Activated T-helper 2 cell treated with anti-CD3 and anti-CD28 coated beads, Interferon-gamma antibody, Interleukin-2, Interleukin-4, amounts not matched to agents 10 μg/mL and 5 μg/mL and 100 μg/mL, durations not matched to agents 14 hours and 24 hours and 36 hours (primary cell): ENCODE measurements at regions not wholly inside any gene's neighbourhood (a gene's known extent, or its start where the extent isn't known, plus 50 kb on each side); places are given as distances from the start of the nearest gene placed in this dataset.

ENCODE experiments used
- DNase-seq: peaks from one replicate; pipeline ENCODE4 v3.0.0; 2021; ENCODE audit warnings: low spot score
- H3K27ac Mint-ChIP-seq: one replicate; pipeline ENCODE4 v1.8.0; 2021; ENCODE audit warnings: mixed read lengths
- H3K27me3 Mint-ChIP-seq: one replicate; pipeline ENCODE4 v1.8.0; 2021; ENCODE audit warnings: low read depth, mixed read lengths
- H3K36me3 Mint-ChIP-seq: one replicate; pipeline ENCODE4 v1.8.0; 2021; ENCODE audit warnings: low read depth, mixed read lengths
- H3K4me1 Mint-ChIP-seq: one replicate; pipeline ENCODE4 v1.8.0; 2021; ENCODE audit warnings: low read depth, mixed read lengths
- H3K4me3 Mint-ChIP-seq: one replicate; pipeline ENCODE4 v1.8.0; 2021; ENCODE audit warnings: low read depth, mild to moderate bottlenecking, moderate library complexity, mixed read lengths
- H3K9me3 Mint-ChIP-seq: one replicate; pipeline ENCODE4 v1.8.0; 2021; ENCODE audit warnings: mixed read lengths
- intact Hi-C: fragments of 100-400 bp; cut with micrococcal nuclease; formaldehyde crosslinking; loops from one replicate; pipeline ENCODE4 v1.15.1; 2023

- Mint-ChIP-seq H3K36me3 (no peaks in the 10 kb centered on the region), H3K4me3 (no peak overlapping the region), H3K4me1 (no peaks in the 10 kb centered on the region), H3K9me3 (peaks cover 32% of the 10 kb centered on the region), H3K27me3 (no peaks in the 10 kb centered on the region), H3K27ac (no peak overlapping the region)
- DNase-seq, result no peak
- intact Hi-C loops, result no loop called here
Measured at GRCh38 chr13:62067821-62068220, 652.2 kb upstream of the PCDH20 start.

- no peaks in the 10 kb centered on the region for H3K36me3 Mint-ChIP-seq
- intact Hi-C loops, result no loop called here
- H3K27me3 Mint-ChIP-seq, result no peaks in the 10 kb centered on the region
- H3K4me3 Mint-ChIP-seq, result no peak overlapping the region
- peaks cover 26% of the 10 kb centered on the region for H3K9me3 Mint-ChIP-seq
- no peak for DNase-seq
- H3K27ac Mint-ChIP-seq, result no peak overlapping the region
- H3K4me1 Mint-ChIP-seq, result no peaks in the 10 kb centered on the region
Measured at GRCh38 chr13:62065016-62065415, 649.4 kb upstream of the PCDH20 start.

- Mint-ChIP-seq H3K9me3 (peaks cover 18% of the 10 kb centered on the region), H3K27ac (no peak overlapping the region), H3K27me3 (no peaks in the 10 kb centered on the region), H3K36me3 (no peaks in the 10 kb centered on the region), H3K4me3 (no peak overlapping the region), H3K4me1 (no peaks in the 10 kb centered on the region)
- no peak for DNase-seq
- intact Hi-C loops, result no loop called here
Measured at GRCh38 chr13:62061751-62062150, 646.1 kb upstream of the PCDH20 start.

- Mint-ChIP-seq H3K27ac (no peak overlapping the region), H3K27me3 (no peaks in the 10 kb centered on the region), H3K9me3 (peaks cover 16% of the 10 kb centered on the region), H3K4me1 (no peaks in the 10 kb centered on the region), H3K4me3 (no peak overlapping the region), H3K36me3 (no peaks in the 10 kb centered on the region)
- intact Hi-C loops, result no loop called here
- DNase-seq, result no peak
Measured at GRCh38 chr13:62060570-62060969, 644.9 kb upstream of the PCDH20 start.

DNA sequence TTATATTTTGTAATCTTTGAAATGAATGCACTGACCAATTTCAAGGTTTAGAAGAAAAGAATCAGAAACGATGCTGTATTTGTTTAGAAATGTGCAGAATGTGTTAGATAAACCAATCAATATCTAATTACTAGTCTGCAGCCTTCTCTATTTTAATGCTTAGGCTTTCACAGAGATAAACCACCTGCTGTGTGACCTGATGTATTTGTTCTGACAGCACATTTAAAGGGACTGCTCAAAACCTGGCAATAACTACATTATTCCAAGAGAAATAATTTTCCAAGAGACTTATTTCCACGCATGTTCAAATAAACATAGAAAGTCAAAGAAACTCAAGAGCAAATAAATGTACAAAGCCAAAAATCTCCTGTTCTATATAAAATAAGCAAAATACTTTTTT lies 641.6 kb upstream of the PCDH20 start:
- DNase-seq, result no peak
- Mint-ChIP-seq H3K27ac (no peak overlapping the region), H3K9me3 (no peaks in the 10 kb centered on the region), H3K27me3 (no peaks in the 10 kb centered on the region), H3K4me3 (no peak overlapping the region), H3K4me1 (no peaks in the 10 kb centered on the region), H3K36me3 (no peaks in the 10 kb centered on the region)
- intact Hi-C loops, result no loop called here

DNA sequence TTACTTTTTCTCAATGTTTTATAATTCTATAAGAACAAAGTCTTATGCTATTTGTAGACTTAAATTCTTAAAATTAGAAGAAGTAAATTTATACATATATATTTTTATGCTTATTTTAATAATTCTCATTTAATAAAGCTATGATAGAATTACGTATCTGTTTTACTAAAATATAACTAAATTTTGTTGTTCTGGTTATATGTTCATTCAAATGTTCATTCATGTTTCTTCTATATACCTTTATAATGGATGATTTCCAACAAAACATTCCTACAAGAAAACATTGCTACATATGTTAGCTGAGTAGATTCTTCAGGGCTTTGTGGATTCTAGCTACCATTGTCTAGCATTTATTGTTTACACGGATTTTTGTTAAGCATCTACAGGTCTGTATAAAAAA lies 634.3 kb upstream of the PCDH20 start:
- no peak overlapping the region for H3K4me3 Mint-ChIP-seq
- no peaks in the 10 kb centered on the region for H3K27me3 Mint-ChIP-seq
- no peak for DNase-seq
- H3K4me1 Mint-ChIP-seq, result no peaks in the 10 kb centered on the region
- H3K27ac Mint-ChIP-seq, result no peak overlapping the region
- H3K36me3 Mint-ChIP-seq, result no peaks in the 10 kb centered on the region
- H3K9me3 Mint-ChIP-seq, result peaks cover 6% of the 10 kb centered on the region
- intact Hi-C loops, result no loop called here

DNA sequence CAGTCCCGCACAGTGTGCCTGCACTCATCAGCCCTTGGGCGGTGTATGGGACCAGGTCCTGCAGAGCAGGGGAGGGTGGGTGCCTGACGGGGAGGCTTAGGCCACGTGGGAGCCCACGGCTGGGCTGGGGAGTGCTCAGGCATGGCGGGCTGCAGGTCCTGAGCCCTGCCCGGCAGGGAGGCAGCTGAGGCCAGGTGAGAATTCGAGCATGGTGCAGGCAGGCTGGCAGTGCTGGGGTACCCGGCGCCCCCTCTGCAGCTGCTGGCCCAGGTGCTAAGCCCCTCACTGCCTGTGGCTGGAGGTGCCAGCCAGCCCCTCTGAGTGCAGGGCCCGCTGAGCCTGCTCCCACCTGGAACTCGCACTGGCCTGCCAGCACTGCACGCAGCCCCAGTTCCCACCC lies 630.9 kb upstream of the PCDH20 start:
- no peak for DNase-seq
- Mint-ChIP-seq H3K36me3 (no peaks in the 10 kb centered on the region), H3K4me3 (no peak overlapping the region)

DNA sequence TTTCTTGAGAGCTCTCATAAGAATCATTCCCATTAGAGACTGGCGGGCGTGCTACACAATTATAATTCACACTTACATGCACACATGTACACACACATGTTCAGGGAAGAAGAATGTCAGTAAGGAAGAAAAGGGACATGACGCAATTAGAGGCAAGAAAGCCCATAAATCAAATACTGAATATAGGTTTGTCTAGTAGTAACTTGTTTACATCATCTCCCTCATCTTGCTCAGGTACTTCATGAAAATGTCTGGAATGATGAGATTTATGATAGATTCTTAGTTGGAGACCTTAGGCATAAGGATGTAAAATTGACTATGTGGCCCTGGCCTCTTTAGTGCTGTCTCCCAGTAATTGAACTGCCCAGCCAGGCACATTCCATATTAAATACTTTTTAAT lies 628.0 kb upstream of the PCDH20 start:
- Mint-ChIP-seq H3K4me1 (no peaks in the 10 kb centered on the region), H3K9me3 (peaks cover 13% of the 10 kb centered on the region), H3K4me3 (no peak overlapping the region)

More for the DNA sequence above, 630.9 kb upstream of the PCDH20 start:
- Mint-ChIP-seq H3K27me3 (no peaks in the 10 kb centered on the region), H3K27ac (no peak overlapping the region), H3K4me1 (no peaks in the 10 kb centered on the region), H3K9me3 (peaks cover 15% of the 10 kb centered on the region)
- intact Hi-C loops, result no loop called here

DNA sequence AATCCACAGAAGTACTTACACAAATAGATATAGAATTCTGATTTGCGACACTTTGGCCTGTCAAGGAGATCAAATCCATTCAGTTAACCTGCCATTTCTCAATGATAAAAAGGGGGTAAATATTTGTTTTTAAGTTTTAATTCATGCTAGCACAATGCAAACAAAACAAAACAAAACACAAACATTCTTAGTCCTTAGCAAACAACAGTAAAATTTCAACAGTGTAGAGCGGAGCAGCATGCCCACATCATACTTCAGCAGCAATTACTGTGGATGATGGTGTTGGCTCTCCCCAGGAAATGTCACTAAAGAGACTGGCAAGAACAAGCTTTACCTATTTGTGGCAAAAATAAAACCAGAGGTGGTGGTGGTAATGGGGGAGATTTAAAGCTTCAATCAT lies 625.2 kb upstream of the PCDH20 start:
- Mint-ChIP-seq H3K4me1 (no peaks in the 10 kb centered on the region), H3K9me3 (peaks cover 13% of the 10 kb centered on the region), H3K27ac (no peak overlapping the region), H3K27me3 (no peaks in the 10 kb centered on the region), H3K4me3 (no peak overlapping the region), H3K36me3 (no peaks in the 10 kb centered on the region)
- DNase-seq, result no peak
- intact Hi-C loops, result no loop called here

More for the DNA sequence above, 628.0 kb upstream of the PCDH20 start:
- intact Hi-C loops, result no loop called here
- no peak overlapping the region for H3K27ac Mint-ChIP-seq
- H3K36me3 Mint-ChIP-seq, result no peaks in the 10 kb centered on the region
- DNase-seq, result no peak
- no peaks in the 10 kb centered on the region for H3K27me3 Mint-ChIP-seq

- intact Hi-C loops, result no loop called here
- no peaks in the 10 kb centered on the region for H3K36me3 Mint-ChIP-seq
- peaks cover 13% of the 10 kb centered on the region for H3K9me3 Mint-ChIP-seq
- no peaks in the 10 kb centered on the region for H3K4me1 Mint-ChIP-seq
- no peak overlapping the region for H3K4me3 Mint-ChIP-seq
- DNase-seq, result no peak
- no peak overlapping the region for H3K27ac Mint-ChIP-seq
- no peaks in the 10 kb centered on the region for H3K27me3 Mint-ChIP-seq
Measured at GRCh38 chr13:62040078-62040477, 624.4 kb upstream of the PCDH20 start.

DNA sequence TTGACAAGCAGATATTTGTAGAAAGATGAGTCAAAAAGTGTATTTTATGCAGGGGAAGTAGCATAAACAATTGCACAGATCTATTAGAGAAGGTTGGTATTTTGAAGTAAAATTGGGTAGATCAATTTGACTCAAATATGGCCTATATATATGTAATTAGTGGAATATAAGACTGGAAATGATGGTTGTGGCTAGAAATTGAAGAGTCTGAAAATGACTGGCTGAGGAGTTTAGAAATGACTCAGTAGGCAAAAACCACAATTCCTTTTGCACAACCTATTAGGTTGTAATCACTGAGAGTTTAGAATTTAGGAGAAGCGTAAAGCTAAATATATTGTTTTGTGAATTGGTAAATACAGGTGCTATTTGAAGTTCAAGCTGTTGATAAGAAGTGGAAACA lies 622.6 kb upstream of the PCDH20 start:
- no peaks in the 10 kb centered on the region for H3K36me3 Mint-ChIP-seq
- H3K27ac Mint-ChIP-seq, result no peak overlapping the region
- no peak for DNase-seq
- H3K9me3 Mint-ChIP-seq, result peaks cover 5% of the 10 kb centered on the region
- H3K4me3 Mint-ChIP-seq, result no peak overlapping the region
- intact Hi-C loops, result no loop called here
- no peaks in the 10 kb centered on the region for H3K4me1 Mint-ChIP-seq
- no peaks in the 10 kb centered on the region for H3K27me3 Mint-ChIP-seq

DNA sequence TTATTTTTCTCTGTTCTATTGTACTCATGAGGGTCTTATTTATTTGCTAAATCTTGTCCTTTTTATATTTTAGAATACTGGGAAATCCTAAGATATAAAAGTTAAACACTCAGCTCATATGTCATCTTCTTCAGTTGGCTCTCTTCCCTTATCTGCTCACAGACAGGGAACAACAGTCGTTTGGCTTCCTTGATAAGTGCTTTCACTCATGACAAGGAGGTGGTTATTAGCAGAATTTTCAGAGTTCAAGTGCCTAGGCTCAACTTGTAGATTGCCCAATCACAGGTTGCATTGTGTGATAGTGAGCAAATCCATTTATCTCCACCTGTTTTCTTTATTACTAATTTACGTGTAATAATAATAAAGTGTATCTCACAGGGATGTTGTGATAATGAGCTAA lies 620.3 kb upstream of the PCDH20 start:
- Mint-ChIP-seq H3K4me1 (no peaks in the 10 kb centered on the region), H3K27ac (no peak overlapping the region), H3K27me3 (no peaks in the 10 kb centered on the region), H3K36me3 (no peaks in the 10 kb centered on the region), H3K9me3 (peaks cover 9% of the 10 kb centered on the region), H3K4me3 (no peak overlapping the region)
- intact Hi-C loops, result no loop called here
- no peak for DNase-seq

DNA sequence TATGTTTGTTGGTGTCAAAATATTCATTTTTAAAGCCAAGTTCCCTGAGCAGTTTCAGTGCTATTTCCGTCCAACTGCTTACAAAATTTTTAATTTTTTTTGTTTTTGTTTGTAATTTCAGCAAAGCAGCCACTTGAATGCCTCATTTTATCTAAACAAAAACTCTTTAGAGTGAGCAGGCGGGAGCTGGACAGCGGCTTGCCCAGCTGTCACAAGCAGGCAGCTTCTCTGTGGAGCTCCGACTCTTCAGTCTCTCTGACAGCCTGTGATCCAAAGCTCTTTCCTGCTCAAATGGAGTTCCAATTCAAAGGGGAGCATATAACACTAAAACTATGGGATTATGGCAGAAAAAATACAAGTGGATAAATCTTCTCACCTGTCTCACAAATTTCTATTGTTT lies 618.3 kb upstream of the PCDH20 start:
- Mint-ChIP-seq H3K4me1 (no peaks in the 10 kb centered on the region), H3K4me3 (no peak overlapping the region), H3K9me3 (peaks cover 9% of the 10 kb centered on the region), H3K36me3 (no peaks in the 10 kb centered on the region), H3K27ac (no peak overlapping the region), H3K27me3 (no peaks in the 10 kb centered on the region)
- DNase-seq, result no peak
- intact Hi-C loops, result no loop called here

- Mint-ChIP-seq H3K27me3 (no peaks in the 10 kb centered on the region), H3K27ac (no peak overlapping the region), H3K36me3 (no peaks in the 10 kb centered on the region), H3K9me3 (peaks cover 5% of the 10 kb centered on the region), H3K4me1 (no peaks in the 10 kb centered on the region), H3K4me3 (no peak overlapping the region)
- no peak for DNase-seq
- intact Hi-C loops, result no loop called here
Measured at GRCh38 chr13:62022369-62022768, 606.7 kb upstream of the PCDH20 start.
